ENCODE measurements at regions not wholly inside any gene's neighbourhood (a gene's known extent, or its start where the extent isn't known, plus 50 kb on each side); places are given as distances from the start of the nearest gene placed in this dataset.

DNA sequence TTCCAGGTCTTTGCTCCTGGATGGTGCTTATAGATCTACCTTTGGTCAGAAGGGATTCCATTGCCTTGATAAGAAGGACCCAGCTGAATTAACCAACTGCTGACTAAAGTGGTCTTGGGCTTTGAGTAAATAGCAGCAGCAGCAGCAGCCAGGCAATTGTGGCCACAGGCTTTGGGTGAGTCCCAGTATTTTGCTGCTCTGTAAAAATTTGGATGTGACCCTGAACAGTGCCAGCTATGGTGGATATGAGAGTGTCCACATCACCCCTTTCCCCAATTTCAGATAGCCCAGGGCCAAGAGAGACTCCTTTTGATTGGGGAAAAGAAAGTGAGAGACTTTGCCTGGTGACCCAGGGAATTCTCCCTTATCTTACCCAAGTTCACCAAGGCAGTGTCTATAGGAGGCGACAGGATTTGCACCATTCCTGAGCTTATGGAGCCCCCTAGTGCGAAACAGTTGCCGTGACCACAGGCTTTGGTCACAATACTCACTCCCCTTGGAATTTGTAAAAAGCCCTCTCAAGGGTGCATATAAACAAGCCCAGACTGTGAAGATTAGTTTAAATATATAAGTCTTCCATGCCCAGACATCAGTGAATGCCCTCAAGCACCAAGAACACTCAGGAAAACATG is 518.0 kb downstream of the TMA16 start:
- H3K4me1 ChIP-seq: no peaks in the 10 kb centered on the region
- H3K4me2 ChIP-seq: no peak overlapping the region
- H3K27me3 ChIP-seq: no peaks in the 10 kb centered on the region
- H3K9ac ChIP-seq: no peak overlapping the region
- no peak overlapping the region for H3K4me3 ChIP-seq
- no peaks in the 10 kb centered on the region for H4K20me1 ChIP-seq
- H3K36me3 ChIP-seq: no peaks in the 10 kb centered on the region
- H3K9me3 ChIP-seq: no peaks in the 10 kb centered on the region
- no peak for TF ChIP-seq Cebpa-rat (IDR thresholded peaks at IDR 0.05)
- H3K27ac ChIP-seq: no peak overlapping the region

DNA sequence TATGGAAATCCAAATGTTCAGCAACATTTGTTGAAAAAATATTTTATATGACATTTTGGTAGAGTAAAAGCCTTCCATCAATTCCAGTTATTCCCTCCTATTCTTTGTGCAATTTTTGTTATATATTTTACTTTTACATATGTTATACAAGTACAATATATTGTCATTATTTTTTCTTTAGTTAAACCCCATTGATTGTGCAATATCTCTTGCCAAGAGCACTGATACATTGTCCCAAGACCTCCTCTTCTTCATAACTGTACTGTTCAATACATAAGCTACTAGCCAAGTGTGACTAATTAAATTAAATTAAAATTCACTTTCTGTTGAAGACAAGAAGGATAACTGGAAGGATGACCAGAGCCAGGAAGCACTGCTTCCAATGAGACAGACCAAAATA is 527.5 kb downstream of the TMA16 start:
- no peaks in the 10 kb centered on the region for H3K4me1 ChIP-seq
- H3K9me3 ChIP-seq: peaks cover 12% of the 10 kb centered on the region
- H3K9ac ChIP-seq: no peak overlapping the region
- no peaks in the 10 kb centered on the region for H3K27me3 ChIP-seq
- no peak overlapping the region for H3K4me3 ChIP-seq
- H4K20me1 ChIP-seq: no peaks in the 10 kb centered on the region
- H3K4me2 ChIP-seq: no peak overlapping the region
- no peaks in the 10 kb centered on the region for H3K36me3 ChIP-seq
- no peak; the same call in 1 of the 2 replicates for TF ChIP-seq Cebpa-rat (IDR thresholded peaks at IDR 0.05)
- no peak overlapping the region for H3K27ac ChIP-seq

DNA sequence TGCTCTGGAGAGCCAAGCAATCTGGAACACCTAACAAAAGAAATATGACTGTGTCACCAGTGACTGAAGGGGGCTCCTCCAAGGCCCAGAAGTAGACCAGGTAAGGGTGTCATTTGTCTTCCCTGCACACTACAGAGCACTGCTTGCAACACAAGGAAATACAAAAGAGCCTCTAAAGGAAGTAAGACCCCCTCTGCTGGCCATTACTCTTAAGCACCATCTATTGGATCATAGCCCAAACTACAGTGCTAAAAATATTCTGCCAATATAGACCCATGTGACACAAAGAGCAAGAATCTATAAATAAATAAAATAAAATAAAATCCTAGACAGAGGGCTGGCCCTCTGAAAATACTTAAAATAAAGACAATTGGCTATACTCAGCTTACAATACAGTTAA is 528.7 kb downstream of the TMA16 start:
- Histone ChIP-seq H3K27me3 (no peaks in the 10 kb centered on the region), H4K20me1 (no peaks in the 10 kb centered on the region), H3K9me3 (peaks cover 12% of the 10 kb centered on the region), H3K4me1 (no peaks in the 10 kb centered on the region), H3K9ac (no peak overlapping the region), H3K4me2 (no peak overlapping the region), H3K36me3 (no peaks in the 10 kb centered on the region), H3K4me3 (no peak overlapping the region), H3K27ac (no peak overlapping the region)
- TF ChIP-seq Cebpa-rat (IDR thresholded peaks at IDR 0.05): no peak

DNA sequence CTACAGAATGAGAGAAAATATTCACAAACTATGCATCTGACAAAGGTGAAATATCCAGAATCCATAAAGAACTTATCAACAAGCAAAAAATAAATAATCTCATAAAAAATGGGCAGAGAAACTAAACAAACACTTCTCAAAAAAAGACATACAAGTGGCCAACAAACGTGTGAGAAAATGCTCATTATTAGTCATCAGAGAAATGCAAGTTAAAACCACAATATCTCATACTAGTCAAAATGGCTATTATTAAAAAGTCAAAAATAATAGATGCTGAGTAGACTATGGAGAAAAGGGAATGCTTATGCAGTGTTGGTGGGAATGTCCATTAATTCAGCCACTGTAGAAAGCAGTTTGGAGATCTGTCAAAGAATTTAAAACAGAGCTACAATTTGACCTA is 533.3 kb downstream of the TMA16 start:
- Histone ChIP-seq H3K9me3 (peaks cover 11% of the 10 kb centered on the region), H3K36me3 (no peaks in the 10 kb centered on the region), H3K27ac (no peak overlapping the region), H3K4me2 (no peak overlapping the region), H3K27me3 (no peaks in the 10 kb centered on the region), H4K20me1 (no peaks in the 10 kb centered on the region), H3K9ac (no peak overlapping the region), H3K4me1 (no peaks in the 10 kb centered on the region), H3K4me3 (no peak overlapping the region)
- TF ChIP-seq Cebpa-rat (IDR thresholded peaks at IDR 0.05): no peak

DNA sequence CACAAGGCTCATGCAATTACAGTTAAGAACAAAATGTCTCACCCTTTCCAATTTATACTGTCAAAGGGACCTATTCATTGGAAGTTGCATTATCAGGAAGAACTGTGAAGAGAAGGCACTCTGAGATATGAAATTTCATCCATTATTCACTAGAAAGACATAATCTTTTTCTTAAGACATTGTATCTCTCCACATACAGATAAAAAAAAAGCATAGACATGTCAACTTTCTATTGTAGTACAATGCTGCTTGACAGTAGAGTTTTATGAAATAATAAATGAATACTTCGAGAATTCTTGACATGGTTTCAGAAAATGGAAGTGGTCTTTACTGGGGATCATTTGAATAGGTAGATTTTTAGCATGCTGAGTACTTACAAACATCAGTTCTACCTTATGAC is 545.0 kb downstream of the TMA16 start:
- Histone ChIP-seq H3K27ac (no peak overlapping the region), H3K4me2 (no peak overlapping the region), H3K27me3 (no peaks in the 10 kb centered on the region), H3K4me1 (no peaks in the 10 kb centered on the region), H3K36me3 (no peaks in the 10 kb centered on the region), H3K9ac (no peak overlapping the region), H3K9me3 (peaks cover 32% of the 10 kb centered on the region), H4K20me1 (no peaks in the 10 kb centered on the region), H3K4me3 (no peak overlapping the region)
- TF ChIP-seq Cebpa-rat (IDR thresholded peaks at IDR 0.05): no peak

DNA sequence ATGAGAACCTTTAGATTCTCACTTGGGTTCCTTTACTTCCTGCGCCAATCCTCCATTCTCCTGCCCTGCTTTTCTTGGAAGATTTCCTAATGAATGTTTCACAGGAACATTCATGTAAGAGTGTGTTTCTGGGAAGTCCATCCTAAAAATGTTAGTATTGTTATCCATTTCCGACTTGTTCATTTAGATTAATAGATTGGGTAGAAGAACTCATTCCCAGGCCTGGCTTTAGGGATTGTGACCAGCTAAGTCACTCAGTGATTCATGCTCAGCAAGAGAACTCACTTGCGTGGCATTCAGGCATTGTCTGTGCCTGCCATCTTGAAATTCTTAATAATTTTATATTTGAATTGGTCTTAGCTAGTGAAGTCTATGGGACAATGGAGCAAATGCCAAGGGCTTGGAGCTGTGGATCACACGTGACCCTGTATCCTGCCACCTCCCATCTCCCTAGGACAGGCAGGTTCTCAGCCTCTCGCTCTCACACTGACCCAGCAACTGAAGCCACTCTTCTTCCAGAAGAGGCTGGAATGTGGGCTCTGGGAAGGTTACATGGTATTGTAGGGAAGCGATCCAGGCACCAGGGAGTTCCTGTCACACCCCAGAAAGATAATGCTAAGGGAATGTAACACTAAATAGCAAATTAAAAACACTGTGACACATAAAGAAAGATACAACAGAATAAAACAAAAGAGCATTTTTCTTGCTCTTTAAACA is 562.1 kb downstream of the TMA16 start:
- Histone ChIP-seq H3K9ac (no peak overlapping the region), H3K36me3 (no peaks in the 10 kb centered on the region), H3K4me2 (no peak overlapping the region), H3K27me3 (no peaks in the 10 kb centered on the region), H3K27ac (no peak overlapping the region), H3K9me3 (no peaks in the 10 kb centered on the region), H4K20me1 (no peaks in the 10 kb centered on the region), H3K4me3 (no peak overlapping the region), H3K4me1 (no peaks in the 10 kb centered on the region)
- TF ChIP-seq Cebpa-rat (IDR thresholded peaks at IDR 0.05): no peak

- Histone ChIP-seq H3K36me3 (no peaks in the 10 kb centered on the region), H4K20me1 (no peaks in the 10 kb centered on the region), H3K4me1 (no peaks in the 10 kb centered on the region), H3K9ac (no peak overlapping the region), H3K4me3 (no peak overlapping the region), H3K9me3 (no peaks in the 10 kb centered on the region), H3K27me3 (no peaks in the 10 kb centered on the region), H3K4me2 (no peak overlapping the region), H3K27ac (no peak overlapping the region)
- no peak for TF ChIP-seq Cebpa-rat (IDR thresholded peaks at IDR 0.05)
Observed at GRCh38 chr4:164058776-164059445, 564.4 kb downstream of the TMA16 start.

DNA sequence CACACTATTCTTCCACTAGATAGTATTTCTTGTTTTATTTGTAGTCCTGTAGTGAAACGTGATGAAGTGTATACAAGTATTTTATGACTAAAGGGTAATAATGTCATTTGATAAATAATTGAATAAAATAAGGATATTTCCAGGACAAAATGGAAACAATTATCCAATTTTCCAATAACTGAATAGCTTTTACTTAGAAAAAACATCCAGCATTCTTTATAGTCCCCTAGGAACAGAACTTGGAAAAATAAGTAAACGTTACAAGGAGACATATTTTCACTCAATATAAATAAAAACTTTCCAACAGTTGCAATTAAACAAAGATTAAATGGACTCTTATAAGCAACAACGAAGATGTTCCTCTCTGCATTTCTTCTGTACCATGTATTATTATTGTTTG is 566.0 kb downstream of the TMA16 start:
- no peak for TF ChIP-seq Cebpa-rat (IDR thresholded peaks at IDR 0.05)
- Histone ChIP-seq H3K9me3 (no peaks in the 10 kb centered on the region), H3K4me2 (no peak overlapping the region), H3K27me3 (no peaks in the 10 kb centered on the region), H3K4me3 (no peak overlapping the region), H3K4me1 (no peaks in the 10 kb centered on the region), H3K9ac (no peak overlapping the region), H3K27ac (no peak overlapping the region), H3K36me3 (no peaks in the 10 kb centered on the region), H4K20me1 (no peaks in the 10 kb centered on the region)

DNA sequence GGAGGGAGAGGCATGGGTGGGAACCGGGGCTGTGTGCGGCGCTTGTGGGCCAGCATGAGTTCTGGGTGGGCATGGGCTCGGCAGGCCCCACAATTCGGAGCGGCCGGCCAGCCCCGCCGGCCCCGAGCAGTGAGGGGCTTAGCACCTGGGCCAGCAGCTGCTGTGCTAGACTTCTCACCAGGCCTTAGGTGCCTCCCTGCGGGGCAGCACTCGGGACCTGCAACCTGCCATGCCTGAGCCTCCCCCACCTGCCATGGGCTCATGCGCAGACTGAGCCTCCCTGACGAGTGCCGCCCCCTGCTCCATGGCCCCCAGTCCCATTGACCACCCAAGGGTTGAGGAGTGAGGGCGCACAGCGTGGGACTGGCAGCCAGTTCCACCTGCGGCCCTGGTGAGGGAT is 573.9 kb downstream of the TMA16 start:
- Histone ChIP-seq H3K36me3 (no peaks in the 10 kb centered on the region), H3K27me3 (no peaks in the 10 kb centered on the region), H4K20me1 (no peaks in the 10 kb centered on the region), H3K4me2 (no peak overlapping the region), H3K9me3 (peaks cover 23% of the 10 kb centered on the region), H3K4me3 (no peak overlapping the region), H3K9ac (no peak overlapping the region), H3K27ac (no peak overlapping the region), H3K4me1 (no peaks in the 10 kb centered on the region)
- TF ChIP-seq Cebpa-rat (IDR thresholded peaks at IDR 0.05): no peak

GRCh38 chr4:164070625-164071024 is 576.1 kb downstream of the TMA16 start:
- H3K27me3 ChIP-seq: no peaks in the 10 kb centered on the region
- H3K36me3 ChIP-seq: no peaks in the 10 kb centered on the region
- no peak overlapping the region for H3K27ac ChIP-seq
- TF ChIP-seq Cebpa-rat (IDR thresholded peaks at IDR 0.05): no peak
- H4K20me1 ChIP-seq: no peaks in the 10 kb centered on the region
- no peaks in the 10 kb centered on the region for H3K4me1 ChIP-seq
- no peak overlapping the region for H3K9ac ChIP-seq
- no peak overlapping the region for H3K4me3 ChIP-seq
- no peak overlapping the region for H3K4me2 ChIP-seq
- peaks cover 23% of the 10 kb centered on the region for H3K9me3 ChIP-seq

Measured in BLaER1 (cell line).